HG03469 (cell line): ENCODE measurements at regions not wholly inside any gene's neighbourhood (a gene's known extent, or its start where the extent isn't known, plus 50 kb on each side); places are given as distances from the start of the nearest gene placed in this dataset.

Experiments used
- ATAC-seq: cut with Tn5 transposase; IDR thresholded peaks from one replicate; pipeline ENCODE4 v1.9.1; 2021; ENCODE audit warnings: mild to moderate bottlenecking, moderate library complexity, moderate number of reproducible peaks; ENCODE audit not compliant: unreplicated experiment

- no peak for ATAC-seq
Measured at GRCh38 chr14:42110167-42110566, 503.5 kb downstream of the LRFN5 start.

- no peak for ATAC-seq
Measured at GRCh38 chr14:42095155-42095554, 488.5 kb downstream of the LRFN5 start.

GRCh38 chr14:42090122-42090521 is 483.4 kb downstream of the LRFN5 start:
- no peak for ATAC-seq

- ATAC-seq = no peak
Measured at GRCh38 chr14:42079911-42080310, 473.2 kb downstream of the LRFN5 start.

GRCh38 chr14:42078345-42078744 is 471.7 kb downstream of the LRFN5 start:
- ATAC-seq = no peak

- ATAC-seq = no peak
Measured at GRCh38 chr14:42070031-42070430, 463.4 kb downstream of the LRFN5 start.

GRCh38 chr14:42057111-42057510 is 450.4 kb downstream of the LRFN5 start:
- ATAC-seq = no peak

GRCh38 chr14:42047421-42048055 is 440.9 kb downstream of the LRFN5 start:
- ATAC-seq = no peak

GRCh38 chr14:42045383-42045782 is 438.7 kb downstream of the LRFN5 start:
- ATAC-seq = no peak

GRCh38 chr14:42028607-42029006 is 421.9 kb downstream of the LRFN5 start:
- no peak for ATAC-seq

- ATAC-seq = no peak
Measured at GRCh38 chr14:42027271-42027670, 420.6 kb downstream of the LRFN5 start.

GRCh38 chr14:42023452-42023851 is 416.8 kb downstream of the LRFN5 start:
- ATAC-seq = no peak

- no peak for ATAC-seq
Measured at GRCh38 chr14:42014301-42014700, 407.6 kb downstream of the LRFN5 start.

- no peak for ATAC-seq
Measured at GRCh38 chr14:42013559-42013958, 406.9 kb downstream of the LRFN5 start.

GRCh38 chr14:42013153-42013552 is 406.5 kb downstream of the LRFN5 start:
- no peak for ATAC-seq

GRCh38 chr14:42011221-42011620 is 404.5 kb downstream of the LRFN5 start:
- ATAC-seq = no peak

GRCh38 chr14:42004321-42004720 is 397.6 kb downstream of the LRFN5 start:
- no peak for ATAC-seq

- no peak for ATAC-seq
Measured at GRCh38 chr14:42002141-42002540, 395.5 kb downstream of the LRFN5 start.

GRCh38 chr14:42001431-42001830 is 394.8 kb downstream of the LRFN5 start:
- no peak for ATAC-seq

- no peak for ATAC-seq
Measured at GRCh38 chr14:42000450-42000849, 393.8 kb downstream of the LRFN5 start.

GRCh38 chr14:41993687-41994086 is 387.0 kb downstream of the LRFN5 start:
- ATAC-seq = no peak

- ATAC-seq = no peak
Measured at GRCh38 chr14:41986700-41987099, 380.0 kb downstream of the LRFN5 start.

- no peak for ATAC-seq
Measured at GRCh38 chr14:41986083-41986645, 379.5 kb downstream of the LRFN5 start.
